Brain pericyte (primary cell): ENCODE measurements at regions not wholly inside any gene's neighbourhood (a gene's known extent, or its start where the extent isn't known, plus 50 kb on each side); places are given as distances from the start of the nearest gene placed in this dataset.
"Not testable (repeated sequence)": the region's sequence is repeated elsewhere in the genome, so short reads cannot be mapped to it uniquely, and the experiment has no call there.

Experiments
- DNase-seq: peaks from one replicate; pipeline ENCODE4 v3.0.0-alpha.2; 2012; ENCODE audit warnings: low read depth, low spot score

DNA sequence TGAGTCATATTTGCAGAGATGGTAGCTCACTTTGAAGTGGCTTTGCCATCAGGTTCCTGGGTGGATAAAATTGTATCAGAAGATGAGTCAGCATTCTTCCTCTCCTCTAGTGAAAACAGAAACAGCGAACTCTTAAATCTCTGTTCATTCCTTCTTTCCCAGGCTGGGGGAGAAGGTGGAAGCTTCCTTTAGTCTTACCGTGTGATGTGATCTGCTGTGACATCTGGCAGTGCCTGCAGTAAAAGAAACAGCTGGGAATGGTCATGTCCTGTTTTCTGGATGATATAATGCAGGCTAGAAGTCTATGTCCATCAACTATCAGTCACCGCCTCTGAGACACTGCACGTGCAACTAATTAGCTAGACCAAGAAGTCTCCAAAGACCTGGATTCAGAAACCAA is 171.6 kb downstream of the VAPA start:
- no peak for DNase-seq

DNA sequence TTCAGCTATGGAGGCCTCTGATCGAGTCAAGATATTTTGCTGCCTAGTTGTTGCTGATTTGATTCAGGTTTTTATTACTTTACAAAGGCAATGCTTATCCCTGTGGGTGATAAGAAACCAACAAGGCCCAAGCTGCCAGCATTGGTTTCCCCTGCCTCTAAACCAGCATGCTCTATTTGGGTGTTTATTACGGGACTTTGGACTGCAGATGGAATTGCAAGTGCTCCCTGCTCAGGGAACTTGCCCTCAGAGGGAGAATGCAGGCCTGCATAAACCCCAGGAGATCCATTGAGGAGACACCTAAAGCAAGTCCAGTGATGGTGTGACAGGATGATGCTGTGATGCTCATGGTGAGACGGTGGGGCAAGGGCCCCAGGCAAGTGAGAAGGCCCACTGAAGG is 172.1 kb downstream of the VAPA start:
- no peak for DNase-seq

DNA sequence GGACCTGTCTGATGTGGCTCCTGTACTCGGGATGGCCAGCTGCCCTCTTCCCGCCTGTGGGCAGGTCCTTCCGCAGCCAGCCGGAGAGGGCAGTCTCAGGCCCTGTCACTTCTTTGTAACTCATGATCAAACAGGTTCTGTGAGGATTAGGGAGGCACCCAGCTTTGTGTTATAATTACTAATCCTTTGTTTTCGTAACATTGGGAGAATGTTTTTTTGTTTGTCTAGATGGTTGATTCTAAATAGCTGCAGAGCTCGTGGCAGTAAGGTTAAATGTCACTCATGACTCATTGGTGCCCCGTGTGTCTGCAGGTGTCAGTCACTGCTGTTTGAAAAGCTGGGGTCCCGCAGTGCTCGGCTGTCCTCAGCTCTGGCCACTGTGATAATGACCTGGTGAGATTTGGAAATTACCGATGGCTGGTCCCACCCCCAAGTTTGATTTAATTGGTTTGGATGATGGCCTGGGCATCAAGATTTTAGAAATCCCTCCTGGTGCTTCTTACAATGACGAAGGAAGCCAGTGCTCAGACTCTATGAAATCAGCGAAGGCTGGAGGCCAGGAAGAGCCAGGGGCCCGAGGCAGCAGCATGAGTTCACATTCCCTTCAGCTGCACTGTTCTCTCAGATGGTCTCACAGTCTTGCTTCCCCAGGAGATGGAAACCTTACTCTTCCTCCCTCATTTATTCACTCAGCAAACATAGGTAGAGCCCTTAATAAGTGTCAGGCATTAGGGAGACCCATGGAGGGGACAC is 172.8 kb downstream of the VAPA start:
- DNase-seq: no peak

- no peak for DNase-seq
These were observed 174.9 kb downstream of the VAPA start for GRCh38 chr18:10088734-10089133.

- DNase-seq: no peak
These were observed 176.1 kb downstream of the VAPA start for GRCh38 chr18:10089881-10090280.

- DNase-seq: no peak
These were observed 176.9 kb downstream of the VAPA start for GRCh38 chr18:10090668-10091067.

GRCh38 chr18:10093445-10093844 is 179.6 kb downstream of the VAPA start:
- DNase-seq: no peak

GRCh38 chr18:10094154-10094553 is 180.3 kb downstream of the VAPA start:
- no peak for DNase-seq

DNA sequence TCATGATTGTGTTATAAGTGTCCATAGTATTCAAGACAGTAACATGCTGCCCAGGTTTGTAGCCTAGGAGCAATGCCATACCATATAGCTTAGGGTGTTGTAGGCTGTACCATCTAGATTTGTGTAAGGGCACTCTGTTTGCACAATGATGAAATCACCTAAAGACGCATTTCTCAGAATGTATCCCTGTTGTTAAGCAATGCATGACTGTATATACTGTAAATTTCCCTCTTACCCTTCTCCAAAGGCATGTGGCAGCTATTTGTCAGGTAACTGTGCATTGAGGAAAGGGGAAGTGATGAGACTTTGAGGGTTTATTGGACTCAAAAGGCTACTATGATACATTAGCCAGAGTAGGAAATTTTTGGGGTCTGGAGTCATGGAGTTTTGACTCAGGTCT is 180.8 kb downstream of the VAPA start:
- DNase-seq: no peak

GRCh38 chr18:10095356-10095755 is 181.5 kb downstream of the VAPA start:
- DNase-seq: no peak

DNA sequence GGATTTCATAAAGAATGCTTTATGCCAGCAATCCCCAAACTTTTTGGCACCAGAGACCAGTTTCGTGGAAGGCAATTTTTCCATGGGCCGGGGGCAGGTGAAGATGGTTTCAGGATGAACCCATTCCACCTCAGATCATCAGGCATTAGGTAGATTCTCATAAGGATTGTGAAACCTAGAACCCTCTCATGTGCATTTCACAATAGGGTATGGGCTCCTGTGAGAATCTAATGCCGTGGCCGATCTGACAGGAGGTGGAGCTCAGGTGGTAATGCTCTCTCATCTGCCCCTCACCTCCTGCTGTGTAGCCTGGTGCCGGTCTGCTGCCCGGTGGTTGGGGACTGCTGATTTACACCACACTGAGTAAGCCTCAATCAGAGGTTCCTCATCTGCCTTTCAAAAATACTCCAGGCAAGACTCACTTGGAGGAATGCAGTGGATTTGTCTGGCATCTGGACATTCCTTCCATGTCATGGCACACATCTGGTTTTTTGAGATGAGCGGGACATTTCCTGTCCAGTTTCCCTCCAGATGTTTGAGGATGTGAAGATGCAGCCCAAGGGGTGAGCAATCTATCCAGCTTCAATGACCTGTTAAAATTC is 185.8 kb downstream of the VAPA start:
- no peak for DNase-seq

GRCh38 chr18:10100196-10100595 is 186.4 kb downstream of the VAPA start:
- DNase-seq: no peak

DNA sequence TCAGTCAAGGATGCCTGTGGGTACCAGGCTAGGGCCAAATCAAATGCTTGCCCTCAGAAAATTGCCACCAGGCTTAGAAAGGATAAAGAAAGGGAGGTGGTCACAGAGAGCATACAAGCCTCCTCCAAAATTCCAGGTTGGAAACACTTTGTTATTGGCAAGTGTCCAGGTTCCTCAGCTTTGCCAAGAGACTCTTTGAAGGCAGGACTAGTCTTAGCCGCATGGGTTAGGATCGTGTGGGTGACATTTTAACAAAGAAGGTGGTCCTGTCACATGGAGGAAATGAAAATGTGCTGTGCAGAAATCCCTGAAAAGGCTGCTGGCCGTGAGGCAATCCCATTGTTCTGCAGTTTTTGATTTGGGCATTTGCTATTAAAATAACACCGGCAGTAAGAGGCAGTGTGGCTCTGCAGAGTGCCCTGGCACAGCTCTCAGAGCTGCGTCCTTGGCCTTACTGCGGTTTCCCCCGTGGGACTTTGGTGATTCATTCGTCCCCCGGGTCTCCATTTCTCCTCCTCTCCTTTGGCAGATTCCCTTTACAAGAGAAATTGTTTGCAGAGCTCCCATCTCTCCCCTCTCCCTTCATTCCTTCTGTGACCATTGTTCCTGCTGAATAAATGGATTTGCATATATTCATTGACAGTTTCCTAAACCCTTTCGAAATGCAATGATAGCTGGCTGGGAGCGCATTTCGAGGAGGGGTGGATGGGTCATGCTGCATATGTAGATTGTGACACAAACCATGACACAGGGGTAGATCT is 187.3 kb downstream of the VAPA start:
- no peak for DNase-seq

GRCh38 chr18:10101729-10102128 is 187.9 kb downstream of the VAPA start:
- DNase-seq: no peak

- not testable (repeated sequence) for DNase-seq
These were observed 191.3 kb downstream of the VAPA start for GRCh38 chr18:10105118-10105517.

- DNase-seq: no peak
These were observed 197.4 kb downstream of the VAPA start for GRCh38 chr18:10111191-10111590.

DNA sequence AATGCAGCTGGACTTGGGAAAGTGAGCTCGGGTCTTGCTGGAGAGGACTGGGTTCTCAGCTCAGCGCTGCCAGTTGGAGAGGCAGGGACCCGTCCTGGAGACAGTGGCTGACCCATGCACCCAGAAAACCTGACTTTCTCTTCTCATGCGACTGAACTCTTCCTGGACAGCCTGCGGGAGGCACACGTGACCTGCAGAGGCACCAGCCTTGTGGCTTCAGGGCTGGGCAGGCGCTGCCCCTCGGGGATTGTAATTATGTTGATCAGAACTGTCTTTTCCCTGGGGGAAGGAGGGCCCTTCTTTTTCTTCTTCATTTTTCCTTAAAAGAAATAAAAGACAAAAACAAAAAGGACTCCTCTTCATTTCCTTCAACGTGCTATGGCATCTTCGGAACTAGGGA is 198.1 kb downstream of the VAPA start:
- DNase-seq: no peak

GRCh38 chr18:10113121-10114022 is 199.6 kb downstream of the VAPA start:
- DNase-seq: no peak

- DNase-seq: no peak
These were observed 201.1 kb downstream of the VAPA start for GRCh38 chr18:10114717-10115463.

DNA sequence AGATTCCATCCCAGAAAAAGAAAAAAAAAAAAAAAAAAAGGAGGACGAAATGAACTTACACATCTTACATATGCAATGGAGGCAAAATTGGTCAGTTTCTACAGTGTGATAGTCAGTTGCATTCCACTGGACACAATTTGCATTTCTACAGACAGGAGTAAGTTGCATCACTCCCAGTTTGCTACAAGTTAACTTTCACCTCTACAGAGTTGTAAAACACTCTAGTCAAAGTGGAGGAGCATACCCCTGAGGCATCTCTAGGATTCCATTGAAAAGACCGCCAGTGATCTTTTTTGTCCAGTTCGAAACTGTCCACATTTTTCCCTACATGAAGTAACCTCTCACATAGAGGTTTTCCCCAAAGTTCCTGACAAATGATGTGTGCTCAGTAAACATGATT is 202.8 kb downstream of the VAPA start:
- DNase-seq: no peak

GRCh38 chr18:10119528-10119927 is 205.7 kb downstream of the VAPA start:
- no peak for DNase-seq
